HG02981 (cell line): ENCODE measurements at regions not wholly inside any gene's neighbourhood (a gene's known extent, or its start where the extent isn't known, plus 50 kb on each side); places are given as distances from the start of the nearest gene placed in this dataset.

Source experiments
- ATAC-seq: cut with Tn5 transposase; IDR thresholded peaks from one replicate; pipeline ENCODE4 v1.9.1; 2021; ENCODE audit warnings: mild to moderate bottlenecking, moderate library complexity; ENCODE audit not compliant: unreplicated experiment

DNA sequence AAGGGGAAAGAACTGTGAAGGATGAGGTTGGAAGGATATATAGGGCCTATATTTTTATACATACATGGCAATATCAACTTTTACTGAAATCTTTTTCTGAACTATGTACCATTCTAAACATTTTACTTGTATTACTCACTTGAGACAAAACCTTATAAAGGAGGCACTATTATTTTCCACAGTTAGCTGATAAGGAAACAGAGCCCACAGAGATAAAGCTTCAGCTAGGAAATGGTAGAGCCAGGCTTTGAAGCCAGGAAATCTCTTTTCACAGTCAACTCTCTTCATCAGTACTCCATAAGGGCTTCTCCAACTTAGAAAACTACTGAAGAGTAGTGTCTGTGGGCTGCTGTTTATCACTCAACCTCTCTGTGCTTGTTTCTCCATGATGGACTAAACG, 613.7 kb downstream of the PRELID2 start:
- ATAC-seq: no peak

DNA sequence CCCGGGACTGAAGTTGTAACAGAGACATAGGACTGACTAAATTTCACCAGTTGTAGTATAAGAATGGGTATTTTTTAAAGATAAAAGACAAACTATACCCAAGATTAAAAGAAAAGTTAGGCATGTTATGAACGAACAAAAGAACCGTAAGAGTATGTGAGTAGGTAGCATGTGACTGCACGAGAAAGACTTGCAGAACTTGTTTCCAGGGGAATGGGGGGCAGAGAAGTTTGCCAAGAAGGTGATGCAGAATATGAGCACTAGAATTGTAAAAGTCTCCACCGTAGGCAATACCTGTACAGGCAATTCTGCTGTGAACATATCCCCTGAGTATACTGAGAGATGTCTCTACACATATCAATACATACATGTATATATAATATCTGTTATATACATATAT, 614.7 kb downstream of the PRELID2 start:
- ATAC-seq: no peak

DNA sequence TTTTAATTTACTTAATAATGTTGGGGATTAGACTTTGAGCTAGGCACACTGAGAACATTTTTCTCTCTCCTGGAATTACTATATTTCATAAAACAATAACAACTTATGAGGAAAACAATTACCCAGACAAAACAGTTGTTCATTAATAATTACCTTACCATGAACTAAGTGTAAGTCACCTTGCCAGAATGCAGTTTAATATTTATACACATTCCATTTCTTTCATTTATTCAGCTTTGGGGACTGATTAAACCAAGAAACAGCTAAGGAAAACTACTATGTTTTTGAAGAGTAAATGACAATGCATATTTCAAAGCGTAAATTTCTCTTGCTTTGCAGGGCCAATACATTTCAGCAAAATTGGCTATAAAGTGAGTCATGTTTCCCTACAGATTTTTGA, 616.2 kb downstream of the PRELID2 start:
- ATAC-seq: no peak

DNA sequence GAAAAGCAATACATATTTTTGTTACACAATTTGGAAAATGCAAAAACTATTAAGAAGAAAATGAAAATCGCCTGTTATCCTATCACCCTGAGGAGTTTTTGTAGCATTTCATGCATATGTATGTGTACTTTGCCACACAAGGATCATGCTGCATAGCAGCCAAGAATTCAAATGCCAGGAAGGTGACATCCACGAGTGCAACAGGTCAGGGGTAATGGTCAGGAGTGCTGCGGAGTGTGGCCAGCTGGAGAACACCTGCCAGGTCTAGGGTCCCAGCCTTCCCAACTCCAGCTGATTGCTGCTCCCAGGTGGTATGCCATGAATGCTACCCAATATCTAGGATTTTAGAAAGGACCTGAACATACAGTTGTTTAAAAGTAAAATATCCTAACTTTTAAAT, 617.1 kb downstream of the PRELID2 start:
- ATAC-seq: no peak

DNA sequence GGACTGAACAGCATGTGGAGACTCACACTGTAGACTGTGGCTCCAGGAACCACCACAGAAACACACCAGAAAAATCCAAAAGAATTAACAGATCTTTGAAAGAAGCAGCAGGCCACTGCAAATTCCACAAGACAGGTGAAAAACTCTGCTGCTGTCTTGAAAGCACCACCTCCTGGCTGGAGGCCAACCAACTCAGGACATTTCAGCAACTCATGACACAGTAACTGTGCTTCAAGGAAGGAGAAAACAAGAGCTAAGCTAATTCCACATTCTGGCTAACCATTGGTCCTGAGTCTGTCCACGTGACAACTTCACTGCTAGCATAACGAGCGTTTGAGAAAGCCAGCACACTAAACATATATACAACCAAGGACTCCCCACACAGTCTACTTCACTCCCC, 625.1 kb downstream of the PRELID2 start:
- no peak for ATAC-seq

DNA sequence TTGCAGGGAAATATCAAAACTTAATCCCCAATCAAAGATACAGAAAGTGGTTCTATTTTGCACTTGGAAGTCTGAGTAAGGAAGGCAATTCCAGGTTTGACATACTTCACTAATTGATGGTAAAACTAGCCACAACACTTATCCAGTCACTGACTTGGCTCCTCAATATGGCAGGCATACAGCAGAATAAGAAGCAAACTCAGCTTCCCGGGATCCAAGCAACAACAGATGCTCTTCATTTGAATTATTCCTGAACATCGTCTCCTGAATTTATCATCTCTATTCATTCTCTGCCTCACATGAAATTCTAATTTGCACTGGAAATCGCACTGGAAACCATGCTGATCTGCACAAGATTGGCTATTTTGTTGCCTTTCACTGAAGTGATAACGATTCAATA, 629.6 kb downstream of the PRELID2 start:
- no peak for ATAC-seq

DNA sequence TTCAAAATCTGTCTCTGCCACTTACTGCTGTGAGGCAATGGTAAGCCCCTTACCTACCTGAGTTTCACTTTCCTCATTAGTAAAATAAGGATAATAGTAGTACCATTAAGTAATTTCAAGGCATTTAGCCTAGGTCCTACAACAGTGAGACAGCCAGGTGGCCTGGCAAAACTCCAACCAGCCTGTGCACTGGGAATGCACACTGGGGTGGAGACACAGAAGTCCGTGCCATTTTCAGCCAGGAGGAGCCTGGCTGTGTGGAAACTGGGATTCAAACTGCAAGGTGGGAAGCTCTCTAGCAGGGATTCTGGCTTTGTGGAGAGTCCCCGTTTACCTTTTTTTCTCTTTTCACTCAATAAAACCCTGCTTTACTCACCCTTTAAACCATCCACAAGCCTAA, 630.4 kb downstream of the PRELID2 start:
- ATAC-seq: no peak

DNA sequence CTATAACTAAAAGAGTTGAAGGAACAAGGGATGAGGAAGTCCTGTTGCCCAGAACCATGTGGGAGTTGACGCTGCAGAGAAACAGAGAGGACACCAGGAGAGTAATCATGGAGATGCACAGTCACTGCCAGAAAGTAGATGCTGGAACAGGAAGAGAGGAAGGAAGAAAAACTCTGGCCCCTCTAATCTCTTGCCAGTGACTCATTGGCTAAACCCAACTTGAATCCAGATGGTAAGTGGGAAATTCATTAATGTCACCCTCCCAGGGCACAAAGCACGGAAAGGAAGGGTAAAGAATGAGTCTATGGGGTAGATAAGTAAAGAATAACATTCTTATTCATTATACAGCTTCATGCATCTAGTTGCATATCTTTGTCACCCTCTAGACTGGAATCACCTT, 631.9 kb downstream of the PRELID2 start:
- no peak for ATAC-seq

DNA sequence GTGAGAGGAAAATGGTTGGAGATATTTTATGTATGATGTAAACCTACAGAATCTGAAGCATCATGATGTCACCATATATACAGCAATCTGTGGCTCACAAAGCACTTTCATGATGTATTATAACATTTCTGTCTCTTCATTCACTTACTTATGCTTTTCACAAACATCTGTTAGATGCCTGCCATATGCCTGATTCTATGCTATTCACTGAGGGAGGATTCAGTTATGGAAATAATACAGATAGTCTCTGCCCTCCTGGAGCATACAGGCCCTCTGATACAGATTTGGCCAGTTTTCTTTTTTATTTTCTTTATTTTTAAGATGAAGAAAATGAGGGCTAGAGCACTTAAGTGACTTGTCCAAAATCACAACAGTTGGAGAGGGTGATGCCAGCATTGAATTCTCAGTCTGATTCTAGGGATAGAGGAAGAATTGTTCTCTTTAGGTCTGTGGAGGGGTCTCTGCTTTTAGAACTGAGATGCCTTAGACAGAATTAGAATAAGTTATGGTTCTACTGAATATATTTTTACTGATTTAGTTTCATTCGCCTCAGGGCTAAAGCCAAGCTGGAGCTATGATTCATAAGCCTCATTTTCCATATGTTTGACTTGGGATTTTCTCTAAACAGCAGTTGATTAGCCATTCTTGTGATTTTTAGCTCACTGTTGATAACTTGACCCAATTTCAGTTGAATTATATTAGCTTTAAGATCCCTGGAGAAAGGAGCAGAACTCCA, 636.4 kb downstream of the PRELID2 start:
- no peak for ATAC-seq

DNA sequence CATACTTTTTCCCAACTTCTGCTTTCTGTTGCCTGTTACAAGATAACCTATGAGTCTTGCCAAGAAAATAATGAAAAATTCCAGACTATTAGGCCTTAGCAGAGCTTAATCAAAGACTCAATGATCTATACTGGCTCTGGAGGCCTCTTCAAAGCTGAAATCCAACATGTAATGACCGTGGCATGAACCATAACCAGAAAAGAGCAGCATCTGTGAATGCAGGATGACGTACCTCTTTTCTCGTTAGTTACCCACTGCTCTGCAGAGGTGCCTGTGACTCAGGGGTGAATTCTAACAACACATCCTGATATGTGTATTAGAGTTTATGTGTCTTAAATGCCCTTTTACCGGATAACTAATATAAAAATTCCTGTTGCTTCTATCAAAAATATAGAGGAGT, 645.4 kb downstream of the PRELID2 start:
- ATAC-seq: no peak

DNA sequence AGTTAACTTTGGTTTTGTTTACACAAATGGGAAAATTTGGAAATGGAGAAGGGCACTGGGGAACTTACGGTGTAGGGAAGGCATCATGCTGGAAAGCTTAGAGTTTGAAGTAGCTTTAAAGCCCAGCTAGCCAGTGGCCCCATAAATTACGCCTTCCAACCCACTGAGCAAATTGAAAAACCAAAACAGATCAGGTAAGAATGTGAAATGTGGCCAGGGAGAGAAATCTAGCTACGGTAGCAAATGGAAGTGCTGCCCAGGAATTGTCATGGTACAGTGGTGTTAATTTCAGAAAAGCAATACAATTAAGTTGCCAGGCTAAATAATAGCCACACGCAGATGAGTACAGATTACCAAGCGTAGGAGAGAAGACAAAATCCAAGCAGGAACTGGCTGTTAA, 654.8 kb downstream of the PRELID2 start:
- ATAC-seq: no peak

DNA sequence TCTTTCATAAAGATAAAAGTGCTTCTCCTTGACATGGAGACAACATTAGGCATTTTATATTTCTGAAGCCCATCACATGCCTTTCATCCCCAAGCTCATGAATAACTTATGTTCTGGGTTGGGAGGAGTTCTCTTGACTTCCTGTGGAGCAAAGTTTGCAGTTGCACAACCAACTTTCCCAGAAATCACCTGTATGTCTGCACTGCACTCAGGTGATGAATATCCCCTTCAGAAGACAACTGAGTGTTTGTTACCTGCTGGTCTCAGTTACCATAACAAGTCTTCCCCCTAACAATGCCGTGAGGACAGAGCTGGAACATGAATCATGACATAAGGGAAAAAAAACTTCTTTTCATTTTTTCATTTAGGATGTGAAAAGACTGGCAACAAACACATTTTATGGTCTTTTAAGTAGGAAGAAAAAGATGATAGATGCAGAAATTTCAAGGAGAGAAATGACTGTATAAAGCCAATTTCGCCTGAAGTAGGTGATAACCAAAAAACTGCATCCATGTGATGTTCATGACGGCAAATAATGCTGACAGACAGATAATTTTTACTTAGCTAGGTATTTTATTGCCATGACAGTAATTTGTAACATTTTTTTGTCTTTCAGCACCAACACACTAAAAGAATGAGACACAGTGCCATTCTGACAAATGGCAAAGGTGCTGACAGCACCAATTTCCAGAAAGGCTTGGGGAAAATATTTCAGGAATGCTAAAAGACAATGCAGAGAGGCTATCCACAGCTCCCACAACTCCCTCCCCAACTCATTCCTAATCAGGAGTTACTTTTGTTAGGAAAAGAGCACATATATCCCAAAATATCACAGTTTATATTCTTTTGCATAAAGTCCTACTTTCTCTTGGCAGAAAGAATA, 656.3 kb downstream of the PRELID2 start:
- no peak for ATAC-seq

DNA sequence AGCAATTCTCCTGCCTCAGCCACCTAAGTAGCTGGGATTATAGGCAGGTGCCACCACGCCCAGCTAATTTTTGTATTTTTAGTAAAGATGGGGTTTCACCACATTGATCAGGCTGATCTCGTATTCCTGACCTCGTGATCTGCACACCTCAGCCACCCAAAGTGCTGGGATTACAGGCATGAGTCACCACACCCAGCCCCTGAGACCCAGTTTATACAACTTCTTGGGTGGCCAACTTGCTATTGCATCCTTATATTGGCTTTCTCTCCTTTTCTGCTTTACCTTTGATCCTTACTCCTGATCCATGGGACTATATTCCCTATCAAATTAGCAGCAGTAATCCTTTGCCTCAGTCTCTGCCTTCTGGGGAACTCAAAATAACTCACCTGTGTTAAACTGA, 659.1 kb downstream of the PRELID2 start:
- ATAC-seq: no peak

DNA sequence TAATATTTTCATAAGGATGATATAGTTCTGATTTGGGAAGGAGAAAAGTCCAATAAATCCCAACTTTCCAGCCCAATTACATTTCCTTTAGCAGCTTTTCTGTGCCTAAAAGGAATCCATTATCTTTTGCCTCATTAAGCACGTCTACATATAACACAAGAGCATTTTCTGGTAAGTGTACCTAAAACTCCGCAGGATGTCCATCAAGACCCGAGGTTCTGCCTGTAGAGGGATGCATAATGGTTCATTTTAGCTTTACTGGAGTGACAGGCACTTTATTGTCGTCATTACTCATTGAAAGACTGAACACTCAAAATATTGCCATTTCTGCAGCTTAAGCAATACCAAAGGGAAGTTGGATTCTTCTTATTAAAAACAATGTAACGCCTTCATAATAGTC, 669.0 kb downstream of the PRELID2 start:
- no peak for ATAC-seq

DNA sequence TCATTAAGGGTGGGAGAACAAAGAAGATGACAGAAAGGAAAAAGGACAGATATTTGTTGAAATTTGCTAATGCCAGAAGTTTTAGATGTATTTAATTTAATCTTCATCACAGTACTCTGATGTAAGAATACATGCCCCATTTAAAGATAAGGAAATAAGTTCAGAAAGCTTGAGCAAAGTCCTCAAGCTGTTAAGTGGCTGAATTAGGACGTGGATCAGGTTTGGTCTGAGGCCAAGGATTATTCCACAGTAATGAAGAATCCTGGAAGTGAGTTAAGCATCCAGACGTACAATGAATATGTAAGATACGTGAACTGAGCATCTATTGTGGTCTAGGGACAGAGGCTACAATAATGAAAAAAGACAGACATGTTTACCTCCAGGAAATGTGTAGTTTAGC, 671.3 kb downstream of the PRELID2 start:
- ATAC-seq: no peak

DNA sequence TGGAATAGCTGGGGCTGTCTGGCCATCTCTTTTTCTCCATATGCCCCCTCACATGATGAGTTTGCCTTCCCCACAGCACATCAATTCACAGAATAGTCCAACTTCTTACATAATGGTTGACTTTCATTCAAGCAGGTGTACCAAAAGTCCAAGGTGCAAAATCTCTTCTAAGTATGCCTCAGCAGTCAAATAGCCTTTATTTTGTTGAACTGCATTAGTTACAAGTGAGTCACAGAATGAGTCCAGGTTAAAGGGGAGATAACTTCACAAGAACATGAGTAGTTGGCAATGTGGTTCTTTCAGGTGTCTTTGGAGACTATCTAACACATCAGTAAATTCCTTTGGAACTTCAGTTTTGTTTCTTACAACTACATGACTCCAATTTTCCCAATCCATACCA, 672.5 kb downstream of the PRELID2 start:
- ATAC-seq: no peak

DNA sequence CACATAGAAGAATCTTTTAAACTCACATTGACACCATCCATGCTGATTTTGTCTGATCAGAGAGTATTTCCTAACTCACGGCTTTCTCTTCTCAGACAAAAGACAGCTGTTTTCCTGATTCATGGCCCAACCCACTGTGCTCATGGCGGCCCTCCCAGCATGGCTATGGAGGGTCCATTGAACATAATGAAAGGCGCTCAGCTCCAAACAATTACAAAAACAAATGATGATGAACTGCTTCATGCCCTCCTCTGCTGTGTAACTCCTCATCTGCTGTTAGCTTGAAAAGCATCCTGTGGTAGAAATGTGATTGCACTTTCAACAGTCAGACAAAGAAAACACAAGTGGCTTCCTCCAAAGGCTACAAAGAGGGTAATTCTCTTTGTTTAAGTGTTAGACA, 673.8 kb downstream of the PRELID2 start:
- ATAC-seq: no peak

DNA sequence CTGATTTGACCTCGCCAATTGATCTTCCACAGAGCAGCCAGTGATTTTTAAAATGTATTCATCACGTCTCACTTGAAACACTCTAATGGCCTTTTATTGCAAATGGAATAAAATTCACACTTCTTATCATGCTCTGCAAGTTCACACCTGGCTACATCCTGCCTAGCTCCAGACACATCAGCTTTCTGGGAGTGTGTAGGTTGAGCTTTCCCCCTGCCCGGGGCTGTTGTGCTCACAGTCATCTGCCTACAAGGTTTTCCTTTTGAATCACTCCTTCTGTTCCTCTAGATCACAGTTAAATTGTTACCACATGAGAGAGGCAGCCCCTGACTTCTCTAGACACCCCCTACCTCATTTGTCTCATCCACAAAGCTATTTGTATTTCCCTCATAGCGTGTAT, 674.5 kb downstream of the PRELID2 start:
- no peak for ATAC-seq

DNA sequence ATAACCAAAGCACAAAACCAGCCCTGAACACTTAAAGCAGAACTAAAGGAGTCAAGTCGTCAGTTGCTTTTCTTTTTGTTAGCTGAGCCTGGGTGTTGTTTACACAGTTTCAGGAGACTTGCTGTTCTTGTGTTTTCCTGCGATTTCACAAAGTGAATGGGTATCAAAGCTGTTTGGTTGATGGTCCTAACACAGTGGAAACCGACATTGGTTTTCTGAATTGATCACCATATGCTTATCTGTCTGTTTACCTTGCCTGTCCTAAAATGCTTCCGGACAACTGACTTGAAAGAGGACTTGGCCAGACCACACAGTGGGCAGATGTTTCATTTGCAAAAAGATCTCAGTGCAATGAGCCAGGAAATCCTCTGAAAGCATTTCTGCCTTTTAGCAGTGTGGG, 676.4 kb downstream of the PRELID2 start:
- ATAC-seq: no peak

DNA sequence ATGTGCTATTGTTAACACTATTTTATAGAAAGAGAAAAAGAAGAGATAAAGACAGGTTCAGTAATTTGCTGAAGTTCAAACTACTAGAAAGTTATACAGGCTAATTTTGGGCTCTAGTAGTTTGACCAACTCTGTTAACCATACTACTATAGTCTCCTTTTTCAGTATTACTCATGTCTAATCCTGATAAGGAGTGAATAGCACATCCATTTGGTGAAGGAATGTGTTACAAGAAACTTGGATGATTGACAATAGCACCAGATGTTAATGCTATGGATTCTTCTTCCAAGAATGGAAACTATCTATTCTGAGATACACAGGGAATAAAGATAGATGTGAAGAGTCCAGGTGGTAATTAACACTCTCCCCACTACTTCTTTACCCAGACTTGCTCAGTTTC, 677.3 kb downstream of the PRELID2 start:
- no peak for ATAC-seq

DNA sequence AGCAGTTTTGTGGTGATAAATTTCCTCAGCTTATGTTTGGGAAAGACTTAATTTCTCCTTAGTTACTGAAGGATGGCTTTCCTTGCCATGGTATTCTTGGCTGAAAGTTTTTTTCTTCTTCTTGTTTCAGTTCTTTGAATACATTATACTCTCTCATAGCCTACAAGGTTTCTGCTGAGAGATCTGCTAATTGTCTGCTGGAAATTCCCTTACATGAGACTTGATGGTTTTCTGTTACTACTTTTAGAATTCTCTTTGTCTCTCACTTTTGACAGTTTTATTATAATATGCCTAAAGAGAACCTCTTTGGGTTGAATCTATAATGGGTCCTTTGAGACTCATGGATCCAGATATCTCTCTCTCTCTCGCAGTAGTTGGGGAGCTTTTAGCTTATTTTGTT, 693.6 kb downstream of the PRELID2 start:
- no peak for ATAC-seq

DNA sequence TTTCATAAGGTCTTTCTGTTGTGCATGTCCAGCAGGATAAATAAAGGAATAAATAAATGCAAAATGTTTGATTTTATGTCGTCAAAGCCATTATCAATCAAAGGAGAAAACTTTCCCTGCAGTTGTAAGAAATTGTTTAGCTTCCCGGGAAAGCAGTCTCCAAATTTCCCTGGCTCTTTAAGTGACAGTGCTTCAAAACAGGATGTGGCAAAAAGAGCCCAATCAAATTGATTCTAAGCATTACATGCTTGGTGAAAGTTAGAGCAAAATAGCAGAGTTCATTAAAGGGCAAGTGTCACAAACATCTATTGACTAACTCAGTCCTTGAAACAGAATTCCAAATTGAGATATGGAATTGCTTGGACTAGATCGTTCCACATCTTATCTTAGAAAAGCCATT, 704.1 kb downstream of the PRELID2 start:
- ATAC-seq: no peak
